ENCODE measurements at regions not wholly inside any gene's neighbourhood (a gene's known extent, or its start where the extent isn't known, plus 50 kb on each side); places are given as distances from the start of the nearest gene placed in this dataset.

- DNase-seq (ENCODE audit: low spot score): no peak
- no peak for TF ChIP-seq CTCF (IDR thresholded peaks at IDR 0.05; ENCODE audit: extremely low read depth, missing control alignments)
Observed at GRCh38 chr16:52634528-52634927, 87.6 kb upstream of the TOX3 start.

DNA sequence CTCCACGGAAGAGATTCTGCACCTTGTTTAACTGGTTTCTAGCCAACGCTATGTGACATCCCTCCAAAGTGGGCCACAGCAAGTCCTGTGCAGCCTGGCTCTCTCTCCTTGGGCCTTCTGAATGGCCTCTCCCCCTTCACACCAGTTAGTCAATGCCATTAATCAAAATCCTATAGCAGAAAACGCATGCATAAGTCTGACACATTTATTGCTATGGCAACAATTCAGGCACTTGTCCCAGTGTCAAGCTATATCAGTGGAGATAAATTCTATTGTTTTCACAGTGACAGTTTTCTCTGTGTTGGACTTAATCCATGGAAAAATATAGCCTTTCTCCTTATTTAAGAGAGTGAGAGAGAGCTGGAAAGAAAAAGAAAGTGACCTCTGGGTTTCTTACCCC, 87.2 kb upstream of the TOX3 start:
- no peak for TF ChIP-seq CTCF (IDR thresholded peaks at IDR 0.05; ENCODE audit: extremely low read depth, missing control alignments)
- DNase-seq (ENCODE audit: low spot score): no peak

GRCh38 chr16:52633230-52633629, 86.3 kb upstream of the TOX3 start:
- no peak for TF ChIP-seq CTCF (IDR thresholded peaks at IDR 0.05; ENCODE audit: extremely low read depth, missing control alignments)

GRCh38 chr16:52631711-52632110, 84.8 kb upstream of the TOX3 start:
- no peak for DNase-seq (ENCODE audit: low spot score)
- no peak for TF ChIP-seq CTCF (IDR thresholded peaks at IDR 0.05; ENCODE audit: extremely low read depth, missing control alignments)

More at GRCh38 chr16:52633230-52633629, 86.3 kb upstream of the TOX3 start:
- no peak for DNase-seq (ENCODE audit: low spot score)

DNA sequence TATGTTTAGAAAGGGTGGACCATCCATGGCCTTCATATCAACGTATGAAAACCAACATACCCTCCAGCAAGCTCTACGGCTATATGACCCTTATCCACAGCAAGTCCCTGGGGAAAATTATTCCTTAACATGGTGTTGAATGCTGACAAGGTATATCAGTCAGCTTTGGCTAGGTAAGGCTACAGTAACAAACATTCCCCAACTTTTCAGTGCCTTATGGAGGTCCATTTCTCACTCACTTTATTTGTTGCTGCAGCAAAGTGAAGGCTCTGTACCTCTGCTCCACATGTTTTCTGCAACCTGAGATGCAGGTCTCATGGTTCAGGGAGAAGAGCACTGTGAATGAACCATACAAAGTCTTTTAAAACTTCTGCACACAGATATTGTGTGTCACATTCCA, 83.8 kb upstream of the TOX3 start:
- TF ChIP-seq CTCF (IDR thresholded peaks at IDR 0.05; ENCODE audit: extremely low read depth, missing control alignments): no peak
- no peak for DNase-seq (ENCODE audit: low spot score)

GRCh38 chr16:52629296-52629695, 82.4 kb upstream of the TOX3 start:
- no peak for TF ChIP-seq CTCF (IDR thresholded peaks at IDR 0.05; ENCODE audit: extremely low read depth, missing control alignments)
- no peak for DNase-seq (ENCODE audit: low spot score)

- TF ChIP-seq CTCF (IDR thresholded peaks at IDR 0.05; ENCODE audit: extremely low read depth, missing control alignments): no peak
- no peak for DNase-seq (ENCODE audit: low spot score)
Observed at GRCh38 chr16:52624891-52625290, 77.9 kb upstream of the TOX3 start.

All from GM20000 (cell line).